Loucy (cell line): ENCODE measurements at regions not wholly inside any gene's neighbourhood (a gene's known extent, or its start where the extent isn't known, plus 50 kb on each side); places are given as distances from the start of the nearest gene placed in this dataset.

Experiments used
- H2AFZ ChIP-seq: fragments of 200-600 bp; sonication (generic); 2 replicates; pipeline ENCODE4 v1.6.0; 2016; ENCODE audit warnings: antibody characterized with exemption, mild to moderate bottlenecking, low read length, moderate library complexity
- H3F3A ChIP-seq: fragments of 200-600 bp; 2 replicates; pipeline ENCODE4 v1.6.0; 2016; ENCODE audit warnings: antibody characterized with exemption, low read depth, mild to moderate bottlenecking
- H3K27me3 ChIP-seq: fragments of 200-600 bp; sonication (generic); 2 replicates; pipeline ENCODE4 v1.6.1; 2014; ENCODE audit warnings: low read length, mild to moderate bottlenecking; ENCODE audit not compliant: insufficient read depth, poor library complexity, severe bottlenecking
- H3K36me3 ChIP-seq: fragments of 200-600 bp; sonication (generic); 2 replicates; pipeline ENCODE4 v1.6.1; 2016; ENCODE audit warnings: low read length; ENCODE audit not compliant: insufficient read depth
- H3K4me1 ChIP-seq: fragments of 200-600 bp; sonication (generic); 2 replicates; pipeline ENCODE4 v1.5.1; 2014; ENCODE audit warnings: low read length, mild to moderate bottlenecking; ENCODE audit not compliant: insufficient read depth, poor library complexity, severe bottlenecking
- H3K4me2 ChIP-seq: fragments of 200-600 bp; sonication (generic); 2 replicates; pipeline ENCODE4 v1.6.0; 2014; ENCODE audit warnings: antibody characterized with exemption, low read length, low read depth, mild to moderate bottlenecking; ENCODE audit not compliant: poor library complexity, severe bottlenecking
- H3K4me3 ChIP-seq: fragments of 200-600 bp; sonication (generic); 2 replicates; pipeline ENCODE4 v1.5.1; 2014; ENCODE audit warnings: low read length, mild to moderate bottlenecking, mixed read lengths; ENCODE audit not compliant: poor library complexity, severe bottlenecking
- H3K79me2 ChIP-seq: fragments of 200-600 bp; sonication (generic); 2 replicates; pipeline ENCODE4 v1.6.1; 2014; ENCODE audit warnings: low read length; ENCODE audit not compliant: insufficient read depth
- H3K9ac ChIP-seq: fragments of 200-600 bp; sonication (generic); 2 replicates; pipeline ENCODE4 v1.6.0; 2014; ENCODE audit warnings: mild to moderate bottlenecking, low read depth, low read length, moderate library complexity; ENCODE audit not compliant: poor library complexity, severe bottlenecking
- H3K9me2 ChIP-seq: fragments of 200-600 bp; sonication (generic); replicated peaks from 2 replicates; pipeline ENCODE4 v1.6.1; 2016; ENCODE audit warnings: low read depth, low read length, mixed read lengths
- H3K9me3 ChIP-seq: fragments of 200-600 bp; sonication (generic); 2 replicates; pipeline ENCODE4 v1.6.1; 2014; ENCODE audit warnings: mild to moderate bottlenecking, antibody characterized with exemption, low read length, low read depth; ENCODE audit not compliant: insufficient read depth
- H4K20me1 ChIP-seq: fragments of 200-600 bp; sonication (generic); 2 replicates; pipeline ENCODE4 v1.6.0; 2014; ENCODE audit warnings: antibody characterized with exemption, low read length, mild to moderate bottlenecking; ENCODE audit not compliant: insufficient read depth, poor library complexity, severe bottlenecking
- CTCF ChIP-seq: fragments of 200-600 bp; sonication (generic); conservative IDR thresholded peaks from 2 replicates; pipeline ENCODE4 v1.5.1; 2014; ENCODE audit warnings: mild to moderate bottlenecking, antibody characterized with exemption, low read length
- EZH2phosphoT487 ChIP-seq: fragments of 200-600 bp; IDR thresholded peaks from 2 replicates; pipeline ENCODE4 v1.6.1; 2018; ENCODE audit warnings: antibody characterized with exemption, mild to moderate bottlenecking, moderate library complexity, borderline replicate concordance

GRCh38 chr7:94294471-94295131 is 100.1 kb upstream of the COL1A2 start:
- Histone ChIP-seq H3K9me3 (no peaks in the 10 kb centered on the region), H3K4me1 (no peaks in the 10 kb centered on the region), H3K9ac (no peak overlapping the region), H3K79me2 (no peaks in the 10 kb centered on the region), H3K27me3 (no peaks in the 10 kb centered on the region), H3K4me2 (no peak overlapping the region), H3K36me3 (no peaks in the 10 kb centered on the region), H3F3A (no peaks in the 10 kb centered on the region), H4K20me1 (no peaks in the 10 kb centered on the region), H3K9me2 (no peaks in the 10 kb centered on the region), H3K4me3 (no peak overlapping the region), H2AFZ (no peak overlapping the region)
- TF ChIP-seq EZH2phosphoT487 (no peak), CTCF (no peak)

- no peak overlapping the region for H3K9ac ChIP-seq
- H3K79me2 ChIP-seq, result no peaks in the 10 kb centered on the region
- H3K27me3 ChIP-seq, result no peaks in the 10 kb centered on the region
- H3F3A ChIP-seq, result no peaks in the 10 kb centered on the region
- H3K4me1 ChIP-seq, result no peaks in the 10 kb centered on the region
- H3K9me3 ChIP-seq, result no peaks in the 10 kb centered on the region
- TF ChIP-seq CTCF, result peak; percentile 25; the same call in 1 of the 2 replicates
- TF ChIP-seq EZH2phosphoT487, result no peak
- H2AFZ ChIP-seq, result no peak overlapping the region
- H3K4me3 ChIP-seq, result no peak overlapping the region
- no peak overlapping the region for H3K4me2 ChIP-seq
- H3K36me3 ChIP-seq, result no peaks in the 10 kb centered on the region
- H4K20me1 ChIP-seq, result no peaks in the 10 kb centered on the region
- no peaks in the 10 kb centered on the region for H3K9me2 ChIP-seq
These were observed 98.8 kb upstream of the COL1A2 start for GRCh38 chr7:94295850-94296249.

GRCh38 chr7:94296881-94297280 is 97.8 kb upstream of the COL1A2 start:
- no peak overlapping the region for H3K4me2 ChIP-seq
- no peaks in the 10 kb centered on the region for H4K20me1 ChIP-seq
- H3K9me2 ChIP-seq, result no peaks in the 10 kb centered on the region
- H3K36me3 ChIP-seq, result no peaks in the 10 kb centered on the region
- no peaks in the 10 kb centered on the region for H3F3A ChIP-seq
- no peaks in the 10 kb centered on the region for H3K27me3 ChIP-seq
- no peak overlapping the region for H3K9ac ChIP-seq
- H3K79me2 ChIP-seq, result no peaks in the 10 kb centered on the region
- no peaks in the 10 kb centered on the region for H3K9me3 ChIP-seq
- no peak for TF ChIP-seq CTCF
- no peak for TF ChIP-seq EZH2phosphoT487
- H3K4me3 ChIP-seq, result no peak overlapping the region
- no peaks in the 10 kb centered on the region for H3K4me1 ChIP-seq
- no peak overlapping the region for H2AFZ ChIP-seq
